HepG2 (cell line): ENCODE measurements at regions not wholly inside any gene's neighbourhood (a gene's known extent, or its start where the extent isn't known, plus 50 kb on each side); places are given as distances from the start of the nearest gene placed in this dataset.

Source experiments
- ATAC-seq: fragments of 200-7000 bp; cut with Tn5 transposase; 3 replicates; pipeline ENCODE4 v1.9.1; 2020; ENCODE audit warnings: mild to moderate bottlenecking, moderate library complexity
- BruUV-seq: library from RNA; stranded (reverse); fragments of 400-500 nt; replicated peaks from 2 replicates; lab custom pipeline; 2021; lab: Mats Ljungman, UMichigan
- CTCF ChIA-PET: fragments of 300-600 bp; formaldehyde crosslinking; extraction: SDS; loops from one replicate; lab custom pipeline; 2021; ENCODE audit warnings: low total read pairs, inconsistent platforms, low intra/inter-chr PET ratio; lab: Yijun Ruan, JAX
- POLR2A ChIA-PET: fragments of 350-600 bp; sonication (Branson Sonifier 250); formaldehyde crosslinking; loops from one replicate; lab custom pipeline; 2020; ENCODE audit warnings: antibody characterized with exemption, inconsistent platforms; lab: Yijun Ruan, JAX
- DNase-seq: peaks from one replicate; pipeline ENCODE4 v3.0.0-alpha.2; 2015; ENCODE audit warnings: low spot score
- FAIRE-seq: peaks from 3 replicates; lab custom pipeline; 2011; peaks lifted over from hg19 to GRCh38; lab: Jason Lieb, UNC
- H2AFZ ChIP-seq: one replicate; pipeline ENCODE4 v1.6.1; 2011; ENCODE audit warnings: low read length, inconsistent platforms
- H3K27ac ChIP-seq: fragments of 300-600 bp; 3 replicates; pipeline ENCODE4 v1.8.0; 2011; ENCODE audit warnings: mixed run types, mild to moderate bottlenecking, mixed read lengths, low read length, inconsistent platforms; ENCODE audit not compliant: insufficient read depth; ENCODE audit errors: extremely low read length
- H3K27me3 ChIP-seq, 2 experiments: fragments of 200-600 bp in 1 of 2; 2 replicates in 1 of 2; 3 replicates in 1 of 2; pipeline versions ENCODE4 v1.6.0 to v1.8.0; 2011; ENCODE audit warnings: low read length in 2 of 2, mild to moderate bottlenecking in 2 of 2, moderate library complexity in 2 of 2, inconsistent platforms in 1 of 2; ENCODE audit not compliant: insufficient read depth in 2 of 2, control insufficient read depth in 1 of 2
- H3K36me3 ChIP-seq, 2 experiments: fragments of 200-600 bp in 1 of 2; replicated peaks in 1 of 2; 2 replicates in 1 of 2; 3 replicates in 1 of 2; pipeline versions ENCODE4 v1.5.1 to v1.8.0; 2011; ENCODE audit warnings: low read length in 2 of 2, inconsistent platforms in 1 of 2; ENCODE audit not compliant: insufficient read depth in 2 of 2, control insufficient read depth in 1 of 2
- H3K4me1 ChIP-seq: 2 replicates; pipeline ENCODE4 v1.5.1; 2012; ENCODE audit warnings: low read length, inconsistent platforms; ENCODE audit not compliant: insufficient read depth
- H3K4me2 ChIP-seq: 2 replicates; pipeline ENCODE4 v1.6.0; 2011; ENCODE audit warnings: low read depth, low read length, inconsistent platforms
- H3K4me3 ChIP-seq, 3 experiments: fragments of 200-600 bp in 1 of 3; sonication (generic), shearing (Covaris generic) in 1 of 3; replicated peaks in 1 of 3; 2 replicates each; pipeline ENCODE4 v1.5.1; 2011 to 2016; ENCODE audit warnings: low read length in 3 of 3, inconsistent platforms in 2 of 3, low read depth in 2 of 3, mild to moderate bottlenecking in 2 of 3, control low read depth in 1 of 3, mixed read lengths in 1 of 3; ENCODE audit not compliant: insufficient read depth in 1 of 3
- H3K79me2 ChIP-seq: one replicate; pipeline ENCODE4 v1.6.1; 2011; ENCODE audit warnings: low read length, inconsistent platforms; ENCODE audit not compliant: insufficient read depth
- H3K9ac ChIP-seq: 2 replicates; pipeline ENCODE4 v1.6.0; 2011; ENCODE audit warnings: mild to moderate bottlenecking, low read depth, low read length, inconsistent platforms; ENCODE audit not compliant: insufficient read depth
- H3K9me3 ChIP-seq: 2 replicates; pipeline ENCODE4 v1.5.1; 2012; ENCODE audit warnings: mild to moderate bottlenecking, low read length
- H4K20me1 ChIP-seq: 2 replicates; pipeline ENCODE4 v1.6.0; 2011; ENCODE audit warnings: inconsistent platforms, mild to moderate bottlenecking, low read length, moderate library complexity; ENCODE audit not compliant: insufficient read depth
- AFF4 ChIP-seq: sonication (generic); formaldehyde crosslinking; IDR thresholded peaks from 2 replicates; pipeline ENCODE4 v1.4.0; 2020; ENCODE audit warnings: missing genetic modification reagents
- AHDC1 ChIP-seq: sonication (generic); formaldehyde crosslinking; IDR thresholded peaks from 2 replicates; pipeline ENCODE4 v1.5.1; 2020; ENCODE audit warnings: mild to moderate bottlenecking, missing genetic modification reagents, borderline replicate concordance
- GRHL1 ChIP-seq: sonication (generic); formaldehyde crosslinking; conservative IDR thresholded peaks from 2 replicates; pipeline ENCODE4 v1.8.0; 2022; ENCODE audit warnings: missing genetic modification reagents
- MTF1 ChIP-seq: sonication (generic); formaldehyde crosslinking; IDR thresholded peaks from 2 replicates; pipeline ENCODE4 v1.5.0; 2020; ENCODE audit warnings: missing genetic modification reagents
- SATB2 ChIP-seq: sonication (generic); formaldehyde crosslinking; IDR thresholded peaks from 2 replicates; pipeline ENCODE4 v1.5.0; 2020; ENCODE audit warnings: missing genetic modification reagents
- SRSF4 ChIP-seq: fragments of 200-400 bp; formaldehyde crosslinking; IDR thresholded peaks from one replicate; pipeline ENCODE4 v1.6.1; 2018; ENCODE audit warnings: mild to moderate bottlenecking, low read depth, low read length, moderate library complexity; ENCODE audit not compliant: poor library complexity, severe bottlenecking
- ZBTB44 ChIP-seq: sonication (generic); formaldehyde crosslinking; IDR thresholded peaks from 2 replicates; pipeline ENCODE4 v1.4.0; 2020; ENCODE audit warnings: missing genetic modification reagents
- ZNF253 ChIP-seq: sonication (generic); formaldehyde crosslinking; IDR thresholded peaks from 2 replicates; pipeline ENCODE4 v1.8.0; 2022; ENCODE audit warnings: mild to moderate bottlenecking, missing genetic modification reagents, borderline replicate concordance
- ZNF441 ChIP-seq: sonication (generic); formaldehyde crosslinking; IDR thresholded peaks from 2 replicates; pipeline ENCODE4 v1.7.0; 2021; ENCODE audit warnings: missing genetic modification reagents, borderline replicate concordance
- ZNF724P ChIP-seq: sonication (generic); formaldehyde crosslinking; IDR thresholded peaks from 2 replicates; pipeline ENCODE4 v1.8.0; 2022; ENCODE audit warnings: missing genetic modification reagents, borderline replicate concordance
- ZNF737 ChIP-seq: sonication (generic); formaldehyde crosslinking; IDR thresholded peaks from 2 replicates; pipeline ENCODE4 v1.5.0; 2020; ENCODE audit warnings: missing genetic modification reagents, mild to moderate bottlenecking, borderline replicate concordance
- WGBS: methylation state at CpG from one replicate; pipeline ENCODE4 v1.1.6; 2017; ENCODE audit warnings: low lambda C conversion rate; 5-methylcytosine and 5-hydroxymethylcytosine counted together
- in situ Hi-C: cut with HindIII; loops from 2 replicates; pipeline ENCODE4 v1.10.0; 2017; ENCODE audit warnings: low pct_unique_long_range_greater_than_20kb; ENCODE audit not compliant: extremely low pct_ligation_motif_present
- intact Hi-C: fragments of 100-400 bp; cut with micrococcal nuclease; formaldehyde crosslinking; loops from one replicate; pipeline ENCODE4 v1.10.0; 2022; ENCODE audit not compliant: unreplicated experiment

GRCh38 chr5:2019716-2020115 lies 137.0 kb upstream of the IRX4 start:
- CTCF ChIA-PET = no interaction called here
- in situ Hi-C loops = loop anchor here (5.0 to 10.0 kb wide), 2 partner anchors 255 to 352 kb away; no protein-coding TSS in a partner anchor
- no peak overlapping the region for H3K9ac ChIP-seq
- no TSS peak for BruUV-seq
- H3K4me2 ChIP-seq = no peak overlapping the region
- H3K27me3 ChIP-seq = peaks cover 1 to 18% of the 10 kb centered on the region in 2 experiments; a peak in 4 of 5 replicates
- intact Hi-C loops = no loop called here
- H3K4me3 ChIP-seq = no peak overlapping the region
- POLR2A ChIA-PET = no interaction called here
- no peaks in the 10 kb centered on the region for H4K20me1 ChIP-seq
- no peak overlapping the region for H3K27ac ChIP-seq
- H3K4me1 ChIP-seq = no peaks in the 10 kb centered on the region
- no peaks in the 10 kb centered on the region for H3K36me3 ChIP-seq
- FAIRE-seq (no peak), ATAC-seq (no peak), DNase-seq (no peak)
- no peaks in the 10 kb centered on the region for H3K9me3 ChIP-seq
- H3K79me2 ChIP-seq = no peaks in the 10 kb centered on the region
- 0% methylated on average over 2 of the region's 9 CpGs for WGBS
- H2AFZ ChIP-seq = no peak overlapping the region
- TF ChIP-seq ZBTB44 (CRISPR knock-in tag) (no peak), SATB2 (CRISPR knock-in tag) (no peak), ZNF737 (CRISPR knock-in tag) (no peak), AHDC1 (CRISPR knock-in tag) (no peak), ZNF724P (CRISPR knock-in tag) (no peak), ZNF441 (CRISPR knock-in tag) (no peak), MTF1 (CRISPR knock-in tag) (no peak), AFF4 (no peak), GRHL1 (CRISPR knock-in tag) (no peak), SRSF4 (no peak), ZNF253 (CRISPR knock-in tag) (no peak)
